Calu3 (cell line): ENCODE measurements at regions not wholly inside any gene's neighbourhood (a gene's known extent, or its start where the extent isn't known, plus 50 kb on each side); places are given as distances from the start of the nearest gene placed in this dataset.

Experiments used
- BruUV-seq: library from RNA; stranded (reverse); fragments of 400-500 nt; replicated peaks from 2 replicates; lab custom pipeline; 2021; lab: Mats Ljungman, UMichigan
- CTCF ChIA-PET: fragments of 300-600 bp; sonication (Branson Sonifier 250); formaldehyde crosslinking; loops from one replicate; lab custom pipeline; 2022; ENCODE audit warnings: antibody characterized with exemption; lab: Charles Lee
- DNase-seq: peaks from one replicate; pipeline ENCODE4 v3.0.0; 2022
- H3K27ac Mint-ChIP-seq: one replicate; pipeline ENCODE4 v1.8.0; 2022; ENCODE audit warnings: mixed read lengths; ENCODE audit not compliant: unreplicated experiment
- H3K27me3 Mint-ChIP-seq: one replicate; pipeline ENCODE4 v1.8.0; 2022; ENCODE audit warnings: mixed read lengths; ENCODE audit not compliant: unreplicated experiment
- H3K36me3 Mint-ChIP-seq: one replicate; pipeline ENCODE4 v1.8.0; 2022; ENCODE audit warnings: mild to moderate bottlenecking, moderate library complexity, mixed read lengths; ENCODE audit not compliant: insufficient read depth, unreplicated experiment
- H3K4me1 Mint-ChIP-seq: one replicate; pipeline ENCODE4 v1.8.0; 2022; ENCODE audit warnings: mild to moderate bottlenecking, low read depth, mixed read lengths; ENCODE audit not compliant: unreplicated experiment
- H3K4me3 Mint-ChIP-seq: one replicate; pipeline ENCODE4 v1.8.0; 2022; ENCODE audit warnings: mild to moderate bottlenecking, low read depth, moderate library complexity, mixed read lengths; ENCODE audit not compliant: unreplicated experiment
- H3K9me3 Mint-ChIP-seq: one replicate; pipeline ENCODE4 v1.8.0; 2022; ENCODE audit warnings: low read depth, mixed read lengths; ENCODE audit not compliant: unreplicated experiment
- CTCF ChIP-seq: fragments of 200-600 bp; IDR thresholded peaks from one replicate; pipeline ENCODE4 v1.8.0; 2022; ENCODE audit warnings: antibody characterized with exemption; ENCODE audit not compliant: unreplicated experiment
- intact Hi-C: fragments of 100-400 bp; cut with micrococcal nuclease; formaldehyde crosslinking; loops from one replicate; pipeline ENCODE4 v1.10.0; 2022; ENCODE audit not compliant: unreplicated experiment

- intact Hi-C loops, result no loop called here
- BruUV-seq, result no TSS peak
- H3K9me3 Mint-ChIP-seq, result peaks cover 2% of the 10 kb centered on the region
- no peaks in the 10 kb centered on the region for H3K27me3 Mint-ChIP-seq
- DNase-seq, result no peak
- no peak overlapping the region for H3K4me3 Mint-ChIP-seq
- peaks cover 32% of the 10 kb centered on the region for H3K4me1 Mint-ChIP-seq
- TF ChIP-seq CTCF, result no peak
- H3K27ac Mint-ChIP-seq, result no peak overlapping the region
- CTCF ChIA-PET, result no interaction called here
- no peaks in the 10 kb centered on the region for H3K36me3 Mint-ChIP-seq
Observed at GRCh38 chr5:143573568-143574170, 170.2 kb upstream of the NR3C1 start.

- CTCF ChIA-PET, result no interaction called here
- H3K4me1 Mint-ChIP-seq, result peaks cover 38% of the 10 kb centered on the region
- BruUV-seq, result no TSS peak
Observed at GRCh38 chr5:143572671-143573070, 169.2 kb upstream of the NR3C1 start.

GRCh38 chr5:143571642-143572624 lies 168.4 kb upstream of the NR3C1 start:
- no peak for TF ChIP-seq CTCF
- H3K4me1 Mint-ChIP-seq, result peaks cover 40% of the 10 kb centered on the region
- H3K4me3 Mint-ChIP-seq, result no peak overlapping the region
- intact Hi-C loops, result no loop called here
- no peaks in the 10 kb centered on the region for H3K27me3 Mint-ChIP-seq
- peaks cover 2% of the 10 kb centered on the region for H3K9me3 Mint-ChIP-seq
- CTCF ChIA-PET, result interaction anchor here (0.7 kb wide), 1 partner anchor 53 kb away, joined by 3 read pairs; no protein-coding TSS in a partner anchor
- no peak overlapping the region for H3K27ac Mint-ChIP-seq
- no peaks in the 10 kb centered on the region for H3K36me3 Mint-ChIP-seq
- no peak for DNase-seq
- BruUV-seq, result no TSS peak

More at GRCh38 chr5:143572671-143573070, 169.2 kb upstream of the NR3C1 start:
- Mint-ChIP-seq H3K9me3 (peaks cover 2% of the 10 kb centered on the region), H3K27ac (no peak overlapping the region), H3K27me3 (no peaks in the 10 kb centered on the region), H3K36me3 (no peaks in the 10 kb centered on the region), H3K4me3 (no peak overlapping the region)
- intact Hi-C loops, result no loop called here
- no peak for DNase-seq
- no peak for TF ChIP-seq CTCF

GRCh38 chr5:143570989-143571388 lies 167.5 kb upstream of the NR3C1 start:
- no peak overlapping the region for H3K4me3 Mint-ChIP-seq
- intact Hi-C loops, result no loop called here
- no peak overlapping the region for H3K27ac Mint-ChIP-seq
- peaks cover 37% of the 10 kb centered on the region for H3K4me1 Mint-ChIP-seq
- no peak for TF ChIP-seq CTCF
- BruUV-seq, result no TSS peak
- no peak for DNase-seq
- H3K9me3 Mint-ChIP-seq, result peaks cover 2% of the 10 kb centered on the region
- H3K36me3 Mint-ChIP-seq, result no peaks in the 10 kb centered on the region
- no peaks in the 10 kb centered on the region for H3K27me3 Mint-ChIP-seq
- CTCF ChIA-PET, result no interaction called here
